MM.1S (cell line): ENCODE measurements at regions not wholly inside any gene's neighbourhood (a gene's known extent, or its start where the extent isn't known, plus 50 kb on each side); places are given as distances from the start of the nearest gene placed in this dataset.
"Not testable (repeated sequence)": the region's sequence is repeated elsewhere in the genome, so short reads cannot be mapped to it uniquely, and the experiment has no call there.

Experiments
- CTCF ChIP-seq: fragments of 300-600 bp; sonication (generic); IDR thresholded peaks from 2 replicates; pipeline ENCODE4 v1.5.1; 2016; ENCODE audit warnings: antibody characterized with exemption, low read length, mixed read lengths
- EZH2 ChIP-seq: fragments of 300-600 bp; sonication (generic); optimal IDR thresholded peaks from 2 replicates; pipeline ENCODE3; 2017; ENCODE audit warnings: low read depth, mild to moderate bottlenecking, antibody characterized with exemption, low read length, mixed read lengths
- EZH2phosphoT487 ChIP-seq: fragments of 300-600 bp; sonication (generic); IDR thresholded peaks from 2 replicates; pipeline ENCODE4 v1.6.1; 2018; ENCODE audit warnings: antibody characterized with exemption, low read length

GRCh38 chr16:88150456-88151128 is 199.4 kb downstream of the BANP start:
- TF ChIP-seq CTCF, EZH2, EZH2phosphoT487: not testable (repeated sequence)
